HUES48 (cell line): ENCODE measurements at regions not wholly inside any gene's neighbourhood (a gene's known extent, or its start where the extent isn't known, plus 50 kb on each side); places are given as distances from the start of the nearest gene placed in this dataset.

Experiments used
- H3K27ac ChIP-seq: one replicate; pipeline ENCODE4 v1.7.0; 2013; ENCODE audit warnings: low read depth, low read length, inconsistent platforms
- H3K27me3 ChIP-seq: 2 replicates; pipeline ENCODE4 v1.6.1; 2013; ENCODE audit warnings: mild to moderate bottlenecking, low read length; ENCODE audit not compliant: control insufficient read depth, insufficient read depth
- H3K36me3 ChIP-seq: 2 replicates; pipeline ENCODE4 v1.6.1; 2013; ENCODE audit warnings: low read length; ENCODE audit not compliant: control insufficient read depth, insufficient read depth
- H3K4me1 ChIP-seq: 2 replicates; pipeline ENCODE4 v1.6.1; 2013; ENCODE audit warnings: mild to moderate bottlenecking, low read length; ENCODE audit not compliant: control insufficient read depth, insufficient read depth
- H3K4me3 ChIP-seq: 2 replicates; pipeline ENCODE4 v1.5.1; 2013; ENCODE audit warnings: mild to moderate bottlenecking, low read depth, low read length
- H3K9ac ChIP-seq: 2 replicates; pipeline ENCODE4 v1.6.1; 2013; ENCODE audit warnings: mild to moderate bottlenecking, low read depth, low read length, moderate library complexity
- H3K9me3 ChIP-seq: 2 replicates; pipeline ENCODE4 v1.6.1; 2013; ENCODE audit warnings: low read length; ENCODE audit not compliant: control insufficient read depth, insufficient read depth

GRCh38 chr5:33146881-33147280, 293.9 kb upstream of the TARS1 start:
- no peaks in the 10 kb centered on the region for H3K9me3 ChIP-seq
- H3K9ac ChIP-seq = no peak overlapping the region
- H3K27ac ChIP-seq = no peak overlapping the region
- no peaks in the 10 kb centered on the region for H3K27me3 ChIP-seq
- H3K4me1 ChIP-seq = no peaks in the 10 kb centered on the region
- H3K4me3 ChIP-seq = no peak overlapping the region
- no peaks in the 10 kb centered on the region for H3K36me3 ChIP-seq

GRCh38 chr5:33148076-33148513, 292.7 kb upstream of the TARS1 start:
- Histone ChIP-seq H3K27me3 (no peaks in the 10 kb centered on the region), H3K9ac (no peak overlapping the region), H3K27ac (no peak overlapping the region), H3K4me1 (no peaks in the 10 kb centered on the region), H3K36me3 (no peaks in the 10 kb centered on the region), H3K4me3 (no peak overlapping the region), H3K9me3 (no peaks in the 10 kb centered on the region)

GRCh38 chr5:33153372-33153771, 287.4 kb upstream of the TARS1 start:
- Histone ChIP-seq H3K4me3 (no peak overlapping the region), H3K9ac (no peak overlapping the region), H3K27ac (no peak overlapping the region), H3K9me3 (no peaks in the 10 kb centered on the region), H3K36me3 (no peaks in the 10 kb centered on the region), H3K4me1 (no peaks in the 10 kb centered on the region), H3K27me3 (no peaks in the 10 kb centered on the region)

GRCh38 chr5:33153831-33154230, 286.9 kb upstream of the TARS1 start:
- Histone ChIP-seq H3K4me1 (no peaks in the 10 kb centered on the region), H3K4me3 (no peak overlapping the region), H3K9ac (no peak overlapping the region), H3K9me3 (no peaks in the 10 kb centered on the region), H3K27ac (no peak overlapping the region), H3K36me3 (no peaks in the 10 kb centered on the region), H3K27me3 (no peaks in the 10 kb centered on the region)

GRCh38 chr5:33160871-33161270, 279.9 kb upstream of the TARS1 start:
- no peaks in the 10 kb centered on the region for H3K9me3 ChIP-seq
- H3K4me1 ChIP-seq = no peaks in the 10 kb centered on the region
- no peak overlapping the region for H3K27ac ChIP-seq
- no peaks in the 10 kb centered on the region for H3K36me3 ChIP-seq
- H3K27me3 ChIP-seq = no peaks in the 10 kb centered on the region
- H3K9ac ChIP-seq = no peak overlapping the region
- H3K4me3 ChIP-seq = no peak overlapping the region

GRCh38 chr5:33161421-33161820, 279.3 kb upstream of the TARS1 start:
- Histone ChIP-seq H3K9me3 (no peaks in the 10 kb centered on the region), H3K36me3 (no peaks in the 10 kb centered on the region), H3K27me3 (no peaks in the 10 kb centered on the region), H3K4me3 (no peak overlapping the region), H3K27ac (no peak overlapping the region), H3K9ac (no peak overlapping the region), H3K4me1 (no peaks in the 10 kb centered on the region)

- Histone ChIP-seq H3K4me3 (no peak overlapping the region), H3K27ac (no peak overlapping the region), H3K4me1 (no peaks in the 10 kb centered on the region), H3K9ac (no peak overlapping the region), H3K9me3 (no peaks in the 10 kb centered on the region), H3K36me3 (no peaks in the 10 kb centered on the region), H3K27me3 (no peaks in the 10 kb centered on the region)
Observed at GRCh38 chr5:33162057-33162456, 278.7 kb upstream of the TARS1 start.

GRCh38 chr5:33166522-33166921, 274.2 kb upstream of the TARS1 start:
- H3K27me3 ChIP-seq = no peaks in the 10 kb centered on the region
- H3K9me3 ChIP-seq = peaks cover 16% of the 10 kb centered on the region
- H3K27ac ChIP-seq = no peak overlapping the region
- H3K4me3 ChIP-seq = no peak overlapping the region
- H3K9ac ChIP-seq = no peak overlapping the region
- H3K4me1 ChIP-seq = no peaks in the 10 kb centered on the region
- H3K36me3 ChIP-seq = no peaks in the 10 kb centered on the region

- no peaks in the 10 kb centered on the region for H3K27me3 ChIP-seq
- no peak overlapping the region for H3K27ac ChIP-seq
- H3K9ac ChIP-seq = no peak overlapping the region
- no peaks in the 10 kb centered on the region for H3K36me3 ChIP-seq
- no peak overlapping the region for H3K4me3 ChIP-seq
- no peaks in the 10 kb centered on the region for H3K4me1 ChIP-seq
- peaks cover 16% of the 10 kb centered on the region for H3K9me3 ChIP-seq
Observed at GRCh38 chr5:33166948-33167347, 273.8 kb upstream of the TARS1 start.

- Histone ChIP-seq H3K9ac (no peak overlapping the region), H3K9me3 (peaks cover 16% of the 10 kb centered on the region), H3K36me3 (no peaks in the 10 kb centered on the region), H3K27ac (no peak overlapping the region), H3K4me1 (no peaks in the 10 kb centered on the region), H3K27me3 (no peaks in the 10 kb centered on the region), H3K4me3 (no peak overlapping the region)
Observed at GRCh38 chr5:33167541-33167940, 273.2 kb upstream of the TARS1 start.

- no peaks in the 10 kb centered on the region for H3K36me3 ChIP-seq
- no peaks in the 10 kb centered on the region for H3K27me3 ChIP-seq
- H3K9ac ChIP-seq = no peak overlapping the region
- H3K4me3 ChIP-seq = no peak overlapping the region
- peaks cover 16% of the 10 kb centered on the region for H3K9me3 ChIP-seq
- no peaks in the 10 kb centered on the region for H3K4me1 ChIP-seq
- H3K27ac ChIP-seq = no peak overlapping the region
Observed at GRCh38 chr5:33170411-33170810, 270.4 kb upstream of the TARS1 start.

- Histone ChIP-seq H3K9ac (no peak overlapping the region), H3K36me3 (no peaks in the 10 kb centered on the region)
Observed at GRCh38 chr5:33174383-33174782, 266.4 kb upstream of the TARS1 start.

More at GRCh38 chr5:33174383-33174782, 266.4 kb upstream of the TARS1 start:
- no peak overlapping the region for H3K27ac ChIP-seq
- no peak overlapping the region for H3K4me3 ChIP-seq
- H3K27me3 ChIP-seq = no peaks in the 10 kb centered on the region
- no peaks in the 10 kb centered on the region for H3K4me1 ChIP-seq
- peaks cover 13% of the 10 kb centered on the region for H3K9me3 ChIP-seq
